K562 (cell line): ENCODE measurements at regions not wholly inside any gene's neighbourhood (a gene's known extent, or its start where the extent isn't known, plus 50 kb on each side); places are given as distances from the start of the nearest gene placed in this dataset.

Experiments
- NRF1 ChIP-seq, 2 experiments: fragments of 450-650 bp; IDR thresholded peaks in 1 of 2; conservative IDR thresholded peaks in 1 of 2; 2 replicates each; pipeline ENCODE4 v1.6.1; 2014; ENCODE audit warnings: mild to moderate bottlenecking in 2 of 2
- ZBTB40 ChIP-seq, 2 experiments: fragments of 450-650 bp in 1 of 2; sonication (generic) in 1 of 2; formaldehyde crosslinking in 1 of 2; IDR thresholded peaks; 2 replicates each; pipeline versions ENCODE4 v1.7.1 to v1.9.0; 2016 to 2022; ENCODE audit warnings: inconsistent platforms in 1 of 2, mild to moderate bottlenecking in 1 of 2, missing genetic modification reagents in 1 of 2
- ZNF561 ChIP-seq: fragments of 450-650 bp; formaldehyde crosslinking; conservative IDR thresholded peaks from 2 replicates; pipeline ENCODE4 v1.4.0; 2020; ENCODE audit warnings: mild to moderate bottlenecking, moderate library complexity

- TF ChIP-seq ZNF561 (CRISPR knock-in tag) (peak; percentile 75; the same call in 1 of the 2 replicates), ZBTB40 (IDR thresholded peaks at IDR 0.05) (peak; percentile 70), ZBTB40 (CRISPR knock-in tag; IDR thresholded peaks at IDR 0.05) (peak; percentile 28; the same call in 1 of the 2 replicates), NRF1 (conservative IDR thresholded peaks at IDR 0.05 in 1 of 2, IDR thresholded peaks at IDR 0.05 in 1 of 2) (no peak)
Observed at GRCh38 chr11:95569207-95569606, 220.4 kb downstream of the FAM76B start (continued).
